ENCODE measurements at regions not wholly inside any gene's neighbourhood (a gene's known extent, or its start where the extent isn't known, plus 50 kb on each side); places are given as distances from the start of the nearest gene placed in this dataset.

DNA sequence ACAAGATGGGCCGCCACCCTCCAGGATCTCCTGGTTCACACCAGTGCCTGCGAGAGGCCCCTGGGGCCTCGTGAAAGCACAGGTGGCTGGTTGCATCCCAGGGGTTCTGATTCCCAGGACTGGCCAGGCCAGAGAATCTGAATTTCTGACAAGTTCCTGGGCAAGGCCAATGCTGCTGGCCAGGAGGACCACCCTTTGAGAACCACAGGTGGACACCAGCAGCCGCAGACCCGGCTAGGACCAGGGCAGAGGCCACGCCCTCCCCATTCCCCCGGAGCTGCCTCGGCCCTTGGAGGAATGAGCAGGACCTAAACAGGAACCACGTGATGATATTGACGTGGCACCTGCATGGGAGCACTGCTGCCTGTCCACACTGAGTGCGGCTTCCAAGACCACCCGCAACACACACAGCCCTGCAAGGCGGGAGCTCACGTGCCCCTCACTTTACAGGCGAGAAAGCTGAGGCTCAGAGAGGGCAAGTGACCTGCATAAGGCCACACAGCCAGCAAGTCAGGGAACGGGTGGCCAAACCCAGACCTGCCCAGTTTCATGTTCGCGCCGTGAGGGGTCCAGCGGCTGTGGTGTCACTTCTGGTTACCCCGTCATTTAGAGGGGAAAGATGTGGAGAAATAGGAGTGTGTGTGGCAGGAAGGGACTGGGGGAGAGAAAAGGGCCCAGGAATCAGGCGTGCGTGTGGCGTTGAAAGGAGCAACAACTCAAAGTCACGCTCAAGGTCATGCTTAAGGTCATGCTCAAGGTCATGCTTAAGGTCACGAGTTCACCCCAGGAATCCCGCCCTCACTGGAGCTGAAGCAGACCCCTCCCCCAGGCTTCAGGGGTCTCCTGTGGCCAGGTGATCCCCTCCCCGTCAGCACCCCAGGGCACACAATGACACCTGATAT lies 105.9 kb upstream of the IER5L start:
- Histone ChIP-seq H3K9me3 (ENCODE audit: control insufficient read depth in 4 of 4, insufficient read depth in 3 of 4, low read length in 3 of 4) (no peaks in the 10 kb centered on the region), H3K27me3 (ENCODE audit: control insufficient read depth in 3 of 3, insufficient read depth in 3 of 3, low read length in 2 of 3) (no peaks in the 10 kb centered on the region), H3K4me3 (no peak overlapping the region), H3K27ac (ENCODE audit: low read depth in 1 of 2, low read length in 1 of 2) (peak overlapping the region in 1 of 2 donors; percentile 44), H3K9ac (ENCODE audit: insufficient read depth in 1 of 2, low read length in 2 of 2) (no peak overlapping the region), H3K36me3 (ENCODE audit: control insufficient read depth in 4 of 4, insufficient read depth in 4 of 4, low read length in 4 of 4) (peaks cover 0 to 7% (median 0%) of the 10 kb centered on the region in 4 donors), H3K4me1 (ENCODE audit: control insufficient read depth in 5 of 5, insufficient read depth in 5 of 5, low read length in 5 of 5) (peaks cover 0 to 14% (median 0%) of the 10 kb centered on the region in 5 donors)
- ATAC-seq (ENCODE audit: insufficient read depth, low FRiP score) (no peak), DNase-seq (no peak)
- WGBS, 2 donors, result 91 to 95% methylated on average over 28 of the region's 28 CpGs
- TF ChIP-seq, protein P1, sequence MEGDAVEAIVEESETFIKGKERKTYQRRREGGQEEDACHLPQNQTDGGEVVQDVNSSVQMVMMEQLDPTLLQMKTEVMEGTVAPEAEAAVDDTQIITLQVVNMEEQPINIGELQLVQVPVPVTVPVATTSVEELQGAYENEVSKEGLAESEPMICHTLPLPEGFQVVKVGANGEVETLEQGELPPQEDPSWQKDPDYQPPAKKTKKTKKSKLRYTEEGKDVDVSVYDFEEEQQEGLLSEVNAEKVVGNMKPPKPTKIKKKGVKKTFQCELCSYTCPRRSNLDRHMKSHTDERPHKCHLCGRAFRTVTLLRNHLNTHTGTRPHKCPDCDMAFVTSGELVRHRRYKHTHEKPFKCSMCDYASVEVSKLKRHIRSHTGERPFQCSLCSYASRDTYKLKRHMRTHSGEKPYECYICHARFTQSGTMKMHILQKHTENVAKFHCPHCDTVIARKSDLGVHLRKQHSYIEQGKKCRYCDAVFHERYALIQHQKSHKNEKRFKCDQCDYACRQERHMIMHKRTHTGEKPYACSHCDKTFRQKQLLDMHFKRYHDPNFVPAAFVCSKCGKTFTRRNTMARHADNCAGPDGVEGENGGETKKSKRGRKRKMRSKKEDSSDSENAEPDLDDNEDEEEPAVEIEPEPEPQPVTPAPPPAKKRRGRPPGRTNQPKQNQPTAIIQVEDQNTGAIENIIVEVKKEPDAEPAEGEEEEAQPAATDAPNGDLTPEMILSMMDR (IDR thresholded peaks at IDR 0.05; ENCODE audit: control extremely low read depth, extremely low read depth), result no peak

DNA sequence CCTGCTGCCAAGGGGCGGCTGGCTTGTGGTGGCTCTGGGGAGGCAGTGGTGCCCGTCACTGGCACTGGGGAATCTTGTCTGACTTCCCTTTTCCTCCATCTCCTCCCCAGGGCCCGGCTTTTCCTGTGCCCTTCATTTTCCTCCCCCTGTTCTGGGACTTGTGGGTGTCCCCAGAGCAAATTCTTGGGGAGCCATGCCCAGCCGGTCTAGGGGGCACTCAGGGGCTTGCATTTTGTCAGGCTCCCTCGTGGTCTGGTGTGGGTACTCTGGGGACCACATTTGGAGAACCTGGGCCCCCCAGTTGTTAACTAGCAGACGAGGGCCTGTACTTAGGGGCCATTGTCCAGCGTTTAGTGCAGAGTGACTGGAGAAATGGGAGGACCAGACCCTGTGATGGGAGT lies 105.2 kb upstream of the IER5L start:
- Histone ChIP-seq H3K4me1 (ENCODE audit: control insufficient read depth in 5 of 5, insufficient read depth in 5 of 5, low read length in 5 of 5) (peaks cover 0 to 14% (median 0%) of the 10 kb centered on the region in 5 donors), H3K4me3 (no peak overlapping the region), H3K9ac (ENCODE audit: insufficient read depth in 1 of 2, low read length in 2 of 2) (no peak overlapping the region), H3K27ac (ENCODE audit: low read depth in 1 of 2, low read length in 1 of 2) (peak overlapping the region in 1 of 2 donors; percentile 44), H3K27me3 (ENCODE audit: control insufficient read depth in 3 of 3, insufficient read depth in 3 of 3, low read length in 2 of 3) (no peaks in the 10 kb centered on the region), H3K9me3 (ENCODE audit: control insufficient read depth in 4 of 4, insufficient read depth in 3 of 4, low read length in 3 of 4) (no peaks in the 10 kb centered on the region), H3K36me3 (ENCODE audit: control insufficient read depth in 4 of 4, insufficient read depth in 4 of 4, low read length in 4 of 4) (peaks cover 0 to 7% (median 0%) of the 10 kb centered on the region in 4 donors)
- 55 to 70% methylated on average over 7 of the region's 7 CpGs for WGBS, 2 donors
- DNase-seq, result no peak
- TF ChIP-seq, protein P1 (IDR thresholded peaks at IDR 0.05; ENCODE audit: control extremely low read depth, extremely low read depth), result no peak
- ATAC-seq (ENCODE audit: insufficient read depth, low FRiP score), result no peak

DNA sequence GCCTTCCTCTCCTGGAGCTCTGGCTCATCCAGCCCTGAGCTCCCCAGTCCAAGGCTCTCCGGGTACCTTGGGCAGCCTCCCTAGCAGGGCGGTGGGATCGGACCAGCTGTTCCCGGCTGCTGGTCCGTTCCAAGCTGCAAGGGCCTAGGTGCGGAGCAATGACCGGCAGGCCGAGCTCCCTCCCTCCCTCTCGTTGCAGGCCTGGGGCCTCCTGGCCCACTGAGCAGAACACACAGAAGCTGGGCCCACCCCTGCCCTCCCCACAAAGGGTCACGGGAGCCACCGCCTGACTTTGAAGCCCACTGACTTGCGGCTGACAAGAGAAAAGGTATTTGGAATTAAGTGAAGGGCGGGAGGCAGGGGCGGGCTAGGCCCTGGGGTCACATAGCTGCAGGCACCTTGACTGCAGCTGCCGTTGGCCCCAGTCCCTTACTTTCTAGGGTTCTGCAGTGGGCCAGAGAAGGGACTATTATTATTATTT lies 104.7 kb upstream of the IER5L start:
- TF ChIP-seq, protein P1 (IDR thresholded peaks at IDR 0.05; ENCODE audit: control extremely low read depth, extremely low read depth), result no peak
- H3K27me3 ChIP-seq (ENCODE audit: control insufficient read depth in 3 of 3, insufficient read depth in 3 of 3, low read length in 2 of 3), result no peaks in the 10 kb centered on the region
- ATAC-seq (ENCODE audit: insufficient read depth, low FRiP score) (no peak), DNase-seq (no peak)
- peaks cover 0 to 14% (median 0%) of the 10 kb centered on the region in 5 donors for H3K4me1 ChIP-seq (ENCODE audit: control insufficient read depth in 5 of 5, insufficient read depth in 5 of 5, low read length in 5 of 5)
- no peaks in the 10 kb centered on the region for H3K9me3 ChIP-seq (ENCODE audit: control insufficient read depth in 4 of 4, insufficient read depth in 3 of 4, low read length in 3 of 4)
- H3K36me3 ChIP-seq (ENCODE audit: control insufficient read depth in 4 of 4, insufficient read depth in 4 of 4, low read length in 4 of 4), result peaks cover 0 to 7% (median 0%) of the 10 kb centered on the region in 4 donors
- H3K9ac ChIP-seq (ENCODE audit: insufficient read depth in 1 of 2, low read length in 2 of 2), result no peak overlapping the region
- WGBS, 2 donors, result 42 to 71% methylated on average over 15 of the region's 15 CpGs
- peak overlapping the region; percentile 24 for H3K4me3 ChIP-seq
- peak overlapping the region in 1 of 2 donors; percentile 81 for H3K27ac ChIP-seq (ENCODE audit: low read depth in 1 of 2, low read length in 1 of 2)

Data from lung (tissue), 11 donors.